Smooth muscle cell (in vitro differentiated cells): ENCODE measurements at regions not wholly inside any gene's neighbourhood (a gene's known extent, or its start where the extent isn't known, plus 50 kb on each side); places are given as distances from the start of the nearest gene placed in this dataset.

Experiments
- DNase-seq: peaks from one replicate; lab custom pipeline; 2025; ENCODE audit not compliant: unreplicated experiment; lab: John Stamatoyannopoulos, UW
- H2AFZ ChIP-seq: fragments of 200-600 bp; sonication (generic); 2 replicates; pipeline ENCODE4 v1.6.0; 2016; ENCODE audit warnings: antibody characterized with exemption, low read depth, mild to moderate bottlenecking
- H3F3A ChIP-seq: fragments of 200-600 bp; sonication (generic); 2 replicates; pipeline ENCODE4 v1.6.0; 2017; ENCODE audit warnings: antibody characterized with exemption, low read depth
- H3K27ac ChIP-seq: fragments of 200-600 bp; sonication (generic); 2 replicates; pipeline ENCODE4 v1.5.1; 2016; ENCODE audit warnings: low read depth, mild to moderate bottlenecking
- H3K27me3 ChIP-seq: fragments of 200-600 bp; sonication (generic); 2 replicates; pipeline ENCODE4 v1.6.1; 2016; ENCODE audit warnings: low read depth, mild to moderate bottlenecking
- H3K36me3 ChIP-seq: fragments of 200-600 bp; sonication (generic); 2 replicates; pipeline ENCODE4 v1.5.1; 2016; ENCODE audit warnings: low read depth
- H3K4me1 ChIP-seq: fragments of 200-600 bp; sonication (generic); 2 replicates; pipeline ENCODE4 v1.5.1; 2016; ENCODE audit warnings: low read depth
- H3K4me2 ChIP-seq: fragments of 200-600 bp; sonication (generic); 2 replicates; pipeline ENCODE4 v1.6.0; 2016; ENCODE audit warnings: mild to moderate bottlenecking
- H3K4me3 ChIP-seq: fragments of 200-600 bp; sonication (generic); 2 replicates; pipeline ENCODE4 v1.5.1; 2016; ENCODE audit warnings: mild to moderate bottlenecking
- H3K79me2 ChIP-seq: fragments of 200-600 bp; sonication (generic); 2 replicates; pipeline ENCODE4 v1.6.0; 2016; ENCODE audit warnings: low read depth, mild to moderate bottlenecking
- H3K9ac ChIP-seq: fragments of 200-600 bp; sonication (generic); 2 replicates; pipeline ENCODE4 v1.6.0; 2016; ENCODE audit warnings: low read depth
- H3K9me3 ChIP-seq: fragments of 200-600 bp; sonication (generic); replicated peaks from 2 replicates; pipeline ENCODE4 v1.5.1; 2016; ENCODE audit warnings: low read depth
- H4K20me1 ChIP-seq: fragments of 200-600 bp; sonication (generic); 2 replicates; pipeline ENCODE4 v1.6.0; 2016; ENCODE audit warnings: low read depth
- CTCF ChIP-seq: fragments of 200-600 bp; sonication (generic); IDR thresholded peaks from 2 replicates; pipeline ENCODE4 v1.5.1; 2017; ENCODE audit warnings: borderline replicate concordance, mild to moderate bottlenecking, antibody characterized with exemption; ENCODE audit not compliant: insufficient read depth, poor library complexity, severe bottlenecking
- WGBS: methylation state at CpG from one replicate; pipeline ENCODE4 v1.1.7; 2016; ENCODE audit warnings: low lambda C conversion rate; 5-methylcytosine and 5-hydroxymethylcytosine counted together

- H3K4me2 ChIP-seq, result no peak overlapping the region
- no peaks in the 10 kb centered on the region for H3K36me3 ChIP-seq
- H3F3A ChIP-seq, result no peaks in the 10 kb centered on the region
- no peak for TF ChIP-seq CTCF
- no peak overlapping the region for H2AFZ ChIP-seq
- no peaks in the 10 kb centered on the region for H3K9me3 ChIP-seq
- H3K4me1 ChIP-seq, result no peaks in the 10 kb centered on the region
- H3K27me3 ChIP-seq, result no peaks in the 10 kb centered on the region
- no peak overlapping the region for H3K4me3 ChIP-seq
- 95% methylated on average over 1 of the region's 1 CpG for WGBS
- H4K20me1 ChIP-seq, result no peaks in the 10 kb centered on the region
- no peak for DNase-seq
- no peak overlapping the region for H3K27ac ChIP-seq
- H3K79me2 ChIP-seq, result no peaks in the 10 kb centered on the region
- H3K9ac ChIP-seq, result no peak overlapping the region
These were observed 86.7 kb upstream of the SPDL1 start for GRCh38 chr5:169496878-169497277.

GRCh38 chr5:169494941-169495548 is 88.5 kb upstream of the SPDL1 start:
- 74% methylated on average over 4 of the region's 4 CpGs for WGBS
- H3K9me3 ChIP-seq, result no peaks in the 10 kb centered on the region
- H2AFZ ChIP-seq, result no peak overlapping the region
- H3K9ac ChIP-seq, result no peak overlapping the region
- no peak overlapping the region for H3K27ac ChIP-seq
- H3K79me2 ChIP-seq, result no peaks in the 10 kb centered on the region
- no peak for DNase-seq
- no peaks in the 10 kb centered on the region for H3F3A ChIP-seq
- H3K27me3 ChIP-seq, result no peaks in the 10 kb centered on the region
- H3K36me3 ChIP-seq, result no peaks in the 10 kb centered on the region
- no peak for TF ChIP-seq CTCF
- H3K4me2 ChIP-seq, result no peak overlapping the region
- H3K4me3 ChIP-seq, result no peak overlapping the region
- H4K20me1 ChIP-seq, result no peaks in the 10 kb centered on the region
- no peaks in the 10 kb centered on the region for H3K4me1 ChIP-seq

DNA sequence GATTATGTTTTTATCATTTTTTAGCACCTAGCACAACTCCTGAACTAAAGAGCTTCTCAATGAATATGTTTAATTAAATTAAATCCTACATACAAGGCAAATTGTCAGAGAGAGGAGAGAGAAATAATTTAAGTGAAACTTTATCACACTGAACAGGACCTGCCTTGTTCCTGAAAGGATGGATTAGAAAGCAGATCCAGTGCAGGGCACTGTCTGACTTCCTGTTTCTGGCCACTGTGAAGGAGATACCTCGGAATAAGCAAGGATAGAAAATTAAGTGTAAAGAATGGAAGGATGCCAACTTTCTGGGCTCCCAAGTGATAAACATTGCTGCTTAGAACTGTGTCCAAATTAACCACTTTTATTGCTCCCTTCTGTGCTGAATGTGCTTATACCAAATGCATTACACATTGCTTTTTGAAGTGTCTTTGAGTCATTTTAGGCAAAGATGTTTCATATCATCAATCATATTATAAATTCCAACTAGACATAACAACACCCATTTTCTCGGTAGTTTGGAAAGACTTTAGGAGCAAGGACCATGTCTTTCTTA is 89.1 kb upstream of the SPDL1 start:
- no peak for DNase-seq
- no peaks in the 10 kb centered on the region for H3K9me3 ChIP-seq

More for the DNA sequence above, 89.1 kb upstream of the SPDL1 start:
- Histone ChIP-seq H3K27ac (no peak overlapping the region), H3K9ac (no peak overlapping the region), H3F3A (no peaks in the 10 kb centered on the region), H3K36me3 (no peaks in the 10 kb centered on the region), H3K79me2 (no peaks in the 10 kb centered on the region), H3K4me3 (no peak overlapping the region), H4K20me1 (no peaks in the 10 kb centered on the region), H3K4me2 (no peak overlapping the region), H3K27me3 (no peaks in the 10 kb centered on the region), H3K4me1 (no peaks in the 10 kb centered on the region), H2AFZ (no peak overlapping the region)
- no peak for TF ChIP-seq CTCF
- 20% methylated on average over 2 of the region's 2 CpGs for WGBS
